ENCODE measurements at regions not wholly inside any gene's neighbourhood (a gene's known extent, or its start where the extent isn't known, plus 50 kb on each side); places are given as distances from the start of the nearest gene placed in this dataset.
"Not testable (repeated sequence)": the region's sequence is repeated elsewhere in the genome, so short reads cannot be mapped to it uniquely, and the experiment has no call there.

DNA sequence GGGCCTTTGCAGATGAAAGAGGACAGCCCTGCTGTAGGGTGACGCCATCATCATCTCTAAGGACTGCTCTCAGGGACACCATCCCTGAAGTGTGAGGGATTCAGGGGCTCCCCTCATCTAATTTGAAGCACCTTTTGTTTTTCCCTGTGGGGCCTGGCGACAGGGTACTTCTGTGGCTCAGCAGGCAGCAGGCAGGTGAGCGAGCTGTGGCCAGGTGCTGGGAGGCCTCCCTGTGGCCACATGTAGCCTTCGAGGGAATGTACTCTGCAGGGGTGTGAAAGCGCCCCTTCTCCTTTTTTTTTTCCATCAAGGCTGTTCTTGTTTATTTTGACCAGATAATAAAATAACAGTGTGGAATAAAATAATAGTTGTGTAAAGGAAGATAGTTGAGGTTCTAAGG, 118.2 kb upstream of the DPP6 start:
- no peak for DNase-seq (ENCODE audit: low spot score)

GRCh38 chr7:153934629-153935028, 117.6 kb upstream of the DPP6 start:
- no peak for DNase-seq (ENCODE audit: low spot score)

GRCh38 chr7:153935095-153935494, 117.1 kb upstream of the DPP6 start:
- DNase-seq (ENCODE audit: low spot score): no peak

DNA sequence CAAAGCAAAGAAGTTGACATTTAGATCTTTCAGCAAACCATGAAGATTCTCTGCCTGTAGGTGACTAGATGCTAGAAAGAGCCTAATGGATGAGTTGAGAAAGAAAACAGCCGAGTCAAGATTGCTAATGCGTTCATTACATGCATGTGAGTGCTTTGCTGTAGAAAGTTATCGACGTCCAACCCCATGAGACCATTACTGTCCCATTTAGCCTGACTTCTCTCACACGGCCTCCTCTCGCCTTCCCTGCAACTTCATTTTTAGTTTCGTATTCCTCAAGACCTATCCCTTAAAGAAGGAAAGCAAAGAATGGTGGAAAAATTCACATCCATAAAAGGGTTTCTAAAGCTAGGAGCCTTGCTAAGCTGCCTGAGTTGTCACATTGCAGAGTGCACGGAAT, 113.7 kb upstream of the DPP6 start:
- DNase-seq (ENCODE audit: low spot score): no peak

DNA sequence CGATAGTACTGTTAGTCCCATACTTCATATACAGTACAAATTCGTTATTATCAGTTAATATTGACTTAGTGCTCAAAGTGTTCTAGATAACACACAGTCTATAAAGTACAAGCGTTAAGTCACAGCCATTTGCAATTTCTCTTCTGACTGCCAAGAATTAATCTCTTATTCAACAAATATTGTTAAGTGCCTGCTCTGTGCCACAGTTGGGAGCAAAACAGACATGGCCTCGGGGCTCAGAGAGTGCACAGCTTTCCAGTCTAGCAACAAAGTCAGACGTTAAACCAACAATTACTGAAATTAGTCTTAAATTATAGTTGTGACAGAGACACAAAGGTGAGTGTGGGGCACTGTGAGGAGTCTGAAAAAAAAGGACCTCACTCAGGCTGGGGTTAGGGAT, 113.0 kb upstream of the DPP6 start:
- no peak for DNase-seq (ENCODE audit: low spot score)

GRCh38 chr7:153939654-153940053, 112.5 kb upstream of the DPP6 start:
- no peak for DNase-seq (ENCODE audit: low spot score)

GRCh38 chr7:153941061-153941460, 111.1 kb upstream of the DPP6 start:
- no peak for DNase-seq (ENCODE audit: low spot score)

- no peak for DNase-seq (ENCODE audit: low spot score)
Measured at GRCh38 chr7:153942036-153942435, 110.2 kb upstream of the DPP6 start.

GRCh38 chr7:153943457-153943856, 108.7 kb upstream of the DPP6 start:
- no peak for DNase-seq (ENCODE audit: low spot score)

GRCh38 chr7:153943861-153944260, 108.3 kb upstream of the DPP6 start:
- DNase-seq (ENCODE audit: low spot score): no peak

GRCh38 chr7:153948060-153948459, 104.1 kb upstream of the DPP6 start:
- no peak for DNase-seq (ENCODE audit: low spot score)

DNA sequence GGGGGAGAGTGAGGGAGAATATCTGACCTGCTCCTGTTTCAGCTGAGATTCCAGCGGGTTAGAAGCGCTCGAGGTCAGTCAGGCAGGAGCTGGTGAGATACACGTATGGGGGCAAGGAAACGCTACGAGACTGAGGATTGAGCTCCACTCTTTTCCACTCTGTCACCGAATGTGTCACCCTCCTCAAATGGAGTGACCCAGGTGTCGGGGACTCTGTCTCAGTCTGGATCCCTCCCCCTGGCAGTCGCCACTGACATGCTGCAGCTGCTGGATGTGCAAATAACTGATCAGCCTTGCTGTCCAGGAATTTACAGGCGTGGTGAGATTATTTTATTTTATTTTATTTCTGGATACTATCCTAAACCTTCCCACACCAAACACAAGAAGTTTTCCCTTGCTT, 100.9 kb upstream of the DPP6 start:
- no peak for DNase-seq (ENCODE audit: low spot score)

GRCh38 chr7:153954477-153954876, 97.7 kb upstream of the DPP6 start:
- DNase-seq (ENCODE audit: low spot score): no peak

DNA sequence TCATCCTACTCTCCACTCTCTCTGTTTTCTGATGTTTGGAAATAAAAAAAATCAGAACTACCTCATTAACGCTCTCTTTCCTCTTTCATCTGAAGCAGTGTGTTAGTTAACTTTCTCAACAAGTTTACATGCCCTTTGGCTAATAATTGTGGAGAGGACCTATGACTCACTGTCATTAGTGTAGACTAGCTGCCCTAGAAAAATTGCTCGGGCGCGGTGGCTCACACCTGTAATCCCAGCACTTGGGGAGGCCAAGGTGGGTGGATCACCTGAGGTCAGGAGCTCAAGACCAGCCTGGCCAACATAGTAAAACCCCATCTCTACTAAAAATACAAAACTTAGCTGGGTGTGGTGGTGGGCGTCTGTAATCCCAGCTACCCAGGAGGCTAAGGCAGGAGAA, 94.5 kb upstream of the DPP6 start:
- not testable (repeated sequence) for DNase-seq (ENCODE audit: low spot score)

DNA sequence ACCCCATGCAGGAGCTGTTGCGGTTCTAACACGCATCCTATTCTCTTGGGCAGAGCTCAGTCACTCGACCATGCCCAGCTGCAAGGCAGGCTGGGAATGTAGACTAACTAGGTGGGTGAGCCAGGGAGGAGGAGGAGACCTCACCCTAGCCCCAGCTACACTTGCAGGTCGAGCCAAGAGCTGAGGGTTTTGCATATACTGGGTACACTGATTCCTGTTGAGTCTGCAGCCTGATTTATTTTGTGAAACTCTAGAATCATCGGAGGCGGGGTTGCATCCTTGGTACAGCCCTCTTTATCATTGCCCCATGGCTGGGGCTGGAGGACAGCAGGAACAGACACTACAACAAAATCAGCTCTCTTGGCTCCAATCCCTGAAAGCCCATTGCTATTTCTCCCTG, 93.8 kb upstream of the DPP6 start:
- not testable (repeated sequence) for DNase-seq (ENCODE audit: low spot score)

GRCh38 chr7:153958789-153959188, 93.4 kb upstream of the DPP6 start:
- DNase-seq (ENCODE audit: low spot score): not testable (repeated sequence)

DNA sequence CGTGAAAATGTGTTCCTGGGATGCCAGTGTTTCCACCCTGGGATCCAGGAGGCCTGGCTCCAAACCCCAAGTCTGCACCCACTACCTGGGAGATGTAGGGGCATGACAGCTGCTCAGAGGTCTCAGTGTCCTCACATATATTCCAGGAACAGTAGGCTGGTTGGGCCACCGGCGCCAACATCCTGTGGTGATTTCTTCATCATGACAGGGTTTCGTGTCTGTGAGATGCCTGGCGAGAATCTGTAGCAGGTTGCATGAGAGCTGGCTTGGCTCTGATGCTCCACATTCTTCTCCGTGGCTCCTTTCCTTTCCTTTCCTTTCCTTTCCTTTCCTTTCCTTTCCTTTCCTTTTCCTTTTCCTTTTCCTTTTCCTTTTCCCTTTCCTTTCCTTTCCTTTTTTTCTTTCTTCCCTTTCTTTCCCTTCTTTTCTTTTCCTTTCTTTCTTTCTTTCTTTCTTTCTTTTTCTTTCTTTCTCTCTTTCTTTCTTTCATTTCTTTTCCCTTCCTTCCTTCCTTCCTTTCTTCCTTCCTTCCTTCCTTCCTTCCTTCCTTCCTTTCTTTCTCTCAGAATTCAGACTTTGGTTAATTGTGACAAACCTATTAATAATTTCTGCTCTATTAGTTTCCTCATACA, 87.6 kb upstream of the DPP6 start:
- not testable (repeated sequence) for DNase-seq (ENCODE audit: low spot score)

- not testable (repeated sequence) for DNase-seq (ENCODE audit: low spot score)
Measured at GRCh38 chr7:153969016-153969415, 83.2 kb upstream of the DPP6 start.

GRCh38 chr7:153974603-153975002, 77.6 kb upstream of the DPP6 start:
- not testable (repeated sequence) for DNase-seq (ENCODE audit: low spot score)

DNA sequence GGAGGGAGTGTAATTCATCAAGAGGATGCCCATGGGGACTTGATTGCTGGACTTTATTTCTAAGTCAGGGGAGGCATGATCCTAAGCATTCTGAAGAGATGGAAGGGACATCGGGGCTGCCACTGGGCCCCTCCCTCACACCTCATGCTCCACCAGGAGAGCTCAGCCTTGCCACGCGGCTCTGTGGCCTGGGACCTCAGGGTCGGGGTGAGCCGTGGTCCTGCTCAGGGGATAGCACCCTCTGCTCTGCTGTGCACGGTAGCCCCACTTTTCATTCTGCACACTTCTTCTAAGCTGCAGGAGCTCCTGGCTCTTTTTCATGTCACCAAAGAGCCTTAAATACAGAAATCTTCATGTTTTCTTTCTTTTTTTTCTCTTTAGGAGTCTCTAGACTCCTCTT, 75.5 kb upstream of the DPP6 start:
- DNase-seq (ENCODE audit: low spot score): not testable (repeated sequence)

DNA sequence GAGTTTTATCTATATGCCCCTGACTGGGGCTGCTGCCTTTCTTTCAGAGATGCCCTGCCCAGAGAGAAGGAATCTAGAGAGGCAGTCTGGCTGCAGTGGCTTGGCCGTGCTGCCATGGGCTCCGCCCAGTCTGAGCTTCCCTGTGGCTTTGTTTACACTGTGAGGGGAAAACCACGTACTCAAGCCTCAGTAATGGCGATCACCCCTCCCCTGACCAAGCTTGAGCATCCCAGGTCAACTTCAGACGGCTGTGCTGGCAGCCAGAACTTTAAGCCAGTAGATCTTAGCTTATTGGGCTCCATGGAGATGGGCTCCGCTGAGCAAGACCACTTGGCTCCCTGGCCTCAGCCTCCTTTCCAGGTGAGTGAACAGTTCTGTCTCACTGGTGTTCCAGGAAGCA, 69.0 kb upstream of the DPP6 start:
- not testable (repeated sequence) for DNase-seq (ENCODE audit: low spot score)

DNA sequence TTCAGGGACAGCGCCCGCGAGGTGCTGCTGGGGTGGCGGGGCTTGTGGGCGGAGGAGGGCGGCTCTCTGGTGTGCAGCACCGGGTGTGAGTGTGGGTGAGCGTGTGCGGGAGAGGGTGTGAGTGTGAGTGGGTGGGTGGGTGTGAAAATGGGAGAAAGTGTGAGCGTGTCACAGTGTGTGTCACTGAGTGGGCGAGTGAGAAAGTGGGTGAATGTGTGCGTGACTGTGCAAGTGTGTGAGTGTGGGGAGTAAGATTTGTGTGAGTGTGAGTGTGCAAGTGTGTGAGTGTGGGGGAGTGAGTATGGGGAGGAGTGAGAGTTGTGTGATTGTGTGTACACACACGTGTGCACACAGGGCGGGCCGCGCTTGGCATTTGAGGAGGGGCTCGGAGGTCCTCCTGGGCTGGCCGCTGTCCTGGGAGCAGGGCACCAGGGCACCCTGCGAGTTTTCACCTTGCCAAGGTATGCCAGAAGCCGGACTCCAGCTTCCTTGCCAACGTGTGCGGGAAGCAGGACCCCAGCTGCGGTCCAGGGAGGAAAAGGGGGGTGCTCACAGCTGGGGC, 63.1 kb upstream of the DPP6 start:
- DNase-seq (ENCODE audit: low spot score): not testable (repeated sequence)

DNA sequence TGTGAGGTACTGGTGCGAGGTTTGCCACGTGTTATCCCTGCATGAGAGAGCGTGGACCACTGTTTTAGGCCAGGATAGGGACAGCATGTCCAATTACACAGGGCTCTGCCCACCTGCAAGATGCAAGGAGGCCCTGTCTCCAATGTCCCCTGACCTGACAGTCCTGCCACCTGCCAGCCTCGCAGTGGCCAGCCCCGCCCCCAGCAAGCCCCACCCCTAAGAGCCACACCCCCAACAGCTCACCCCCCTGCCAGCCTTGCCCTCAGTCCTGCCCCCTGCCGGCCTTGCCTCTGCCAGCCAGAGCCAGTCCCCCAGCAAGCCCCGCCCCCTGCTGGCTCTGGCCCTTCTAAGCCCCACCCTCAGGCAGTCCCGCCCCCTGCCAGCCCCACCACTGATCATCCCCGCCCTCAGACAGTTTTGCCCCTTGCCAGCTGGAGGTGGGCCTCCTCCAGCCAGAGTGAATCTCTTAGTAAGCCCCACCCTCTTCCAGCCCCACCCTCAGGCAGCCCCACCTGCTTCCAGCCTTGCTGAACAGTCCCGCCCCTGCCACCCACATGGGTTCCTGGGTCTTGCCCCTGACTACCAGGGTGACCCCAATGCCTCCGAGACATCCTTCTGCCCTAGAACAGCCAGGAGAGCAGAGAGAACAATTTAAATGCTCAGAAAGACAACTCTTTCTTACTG, 62.3 kb upstream of the DPP6 start:
- DNase-seq (ENCODE audit: low spot score): not testable (repeated sequence)

Data from mesenteric fat pad (tissue), 1 donor.